HG02981 (cell line): ENCODE measurements at regions not wholly inside any gene's neighbourhood (a gene's known extent, or its start where the extent isn't known, plus 50 kb on each side); places are given as distances from the start of the nearest gene placed in this dataset.
A peak's percentile ranks its signal among the peaks of the same experiment; 100 is the strongest.
"Not testable (repeated sequence)": the region's sequence is repeated elsewhere in the genome, so short reads cannot be mapped to it uniquely, and the experiment has no call there.

Experiments used
- ATAC-seq: cut with Tn5 transposase; IDR thresholded peaks from one replicate; pipeline ENCODE4 v1.9.1; 2021; ENCODE audit warnings: mild to moderate bottlenecking, moderate library complexity; ENCODE audit not compliant: unreplicated experiment

DNA sequence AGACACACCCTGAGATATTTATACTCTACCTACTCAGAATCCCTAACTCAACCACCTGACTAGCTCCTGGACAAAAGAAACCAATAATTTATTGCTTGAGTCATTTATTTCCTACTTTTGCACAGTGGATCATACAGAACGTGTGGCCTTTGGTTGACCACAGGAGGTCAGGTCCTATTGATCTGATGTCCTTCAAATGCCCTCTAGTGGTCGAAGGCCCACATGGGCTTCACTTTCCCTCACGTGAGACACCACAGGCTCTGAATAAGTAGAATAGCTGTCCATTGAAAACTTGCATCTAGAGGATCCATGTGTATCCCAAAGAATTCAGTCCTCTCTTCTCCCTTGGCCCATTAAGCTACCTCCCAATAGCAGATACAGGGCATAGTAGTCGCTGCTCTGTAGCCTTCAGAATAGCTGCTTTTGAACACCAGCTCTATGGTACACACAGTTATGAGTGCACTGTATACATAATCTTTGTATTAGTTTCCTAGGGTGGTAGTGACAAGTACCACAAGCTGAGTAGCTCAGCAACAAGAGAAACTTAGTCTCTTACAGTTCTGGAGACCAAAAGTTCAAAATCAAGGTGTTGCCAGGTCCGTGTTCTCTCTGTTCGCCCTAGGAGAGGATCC lies 177.6 kb upstream of the SMARCA2 start:
- ATAC-seq: no peak

- no peak for ATAC-seq
Measured at GRCh38 chr9:1839909-1840308, 175.2 kb upstream of the SMARCA2 start.

DNA sequence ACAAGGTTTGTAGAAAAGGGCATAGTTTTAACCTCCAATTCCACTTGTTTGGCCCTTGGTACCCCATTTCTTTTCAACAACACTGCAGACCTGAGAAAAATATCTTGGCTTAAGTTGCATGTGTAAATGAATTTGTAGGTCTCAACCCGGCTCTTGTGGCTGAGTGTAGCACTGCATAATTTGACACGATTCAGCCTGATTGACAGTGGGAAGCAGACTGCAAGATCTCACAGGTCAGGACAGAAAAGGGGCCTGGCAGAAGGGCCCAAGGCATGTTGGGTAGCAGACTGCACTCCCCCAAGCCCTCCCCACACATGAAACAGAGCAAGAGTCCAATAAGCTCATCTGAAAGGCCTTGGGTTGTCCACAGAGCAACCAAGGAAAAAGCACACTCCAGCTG lies 169.7 kb upstream of the SMARCA2 start:
- no peak for ATAC-seq

GRCh38 chr9:1855726-1856125 lies 159.4 kb upstream of the SMARCA2 start:
- no peak for ATAC-seq

DNA sequence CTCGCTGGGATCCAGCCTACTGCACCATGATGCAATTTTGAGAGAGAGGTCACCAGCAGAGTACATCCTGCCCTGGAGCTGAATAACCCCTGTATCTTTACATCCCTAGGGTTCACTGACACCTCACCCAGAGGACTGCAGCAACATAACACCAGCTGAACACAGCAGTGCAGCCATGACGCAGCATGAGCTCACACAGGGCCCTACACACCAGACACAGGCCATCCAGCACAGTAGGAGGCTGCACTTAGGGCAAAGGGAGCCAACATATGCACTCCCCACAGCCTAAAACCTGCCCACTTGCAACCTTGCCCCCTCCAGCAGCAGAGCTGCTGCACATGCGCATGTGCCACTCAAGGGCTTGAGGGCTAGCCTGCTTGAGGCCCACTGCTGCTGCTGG lies 157.3 kb upstream of the SMARCA2 start:
- ATAC-seq: no peak

DNA sequence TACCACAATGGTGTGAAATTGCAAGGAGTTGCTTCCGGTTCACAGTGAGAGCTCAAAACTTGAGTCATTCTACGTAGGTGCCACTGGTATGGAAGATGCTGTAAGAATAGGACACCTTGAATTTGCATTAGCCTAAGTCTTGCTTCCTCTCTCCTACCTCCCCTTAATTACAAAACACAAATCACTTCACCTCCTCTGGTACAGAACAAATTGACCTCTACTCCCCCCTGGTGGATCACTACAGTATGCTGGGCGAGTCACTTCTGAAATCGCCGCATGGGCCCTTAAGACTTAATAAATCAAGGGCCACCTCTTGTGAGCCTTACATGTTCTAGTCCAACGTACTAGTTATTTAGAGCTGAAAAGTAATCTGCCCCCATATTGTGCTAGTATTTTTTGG lies 145.3 kb upstream of the SMARCA2 start:
- peak; percentile 83 for ATAC-seq

DNA sequence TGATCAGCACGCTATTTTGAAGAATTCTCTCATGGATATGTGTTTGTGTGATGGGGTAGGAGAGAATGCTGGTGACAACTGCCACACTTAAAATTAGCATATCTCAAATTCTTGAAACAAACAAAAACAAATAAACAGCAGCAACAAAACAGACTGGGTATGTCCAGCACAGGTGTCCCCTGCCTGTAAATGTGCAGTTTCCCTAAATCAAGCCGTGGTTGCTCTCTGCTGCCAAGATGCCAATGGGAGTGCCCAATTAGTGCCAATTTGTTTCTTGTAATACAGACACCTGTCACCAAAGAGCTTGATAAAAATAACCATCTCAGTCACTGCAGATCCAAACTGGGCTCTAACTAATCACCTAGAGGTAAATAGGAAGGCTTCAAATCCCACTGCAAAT lies 144.2 kb upstream of the SMARCA2 start:
- ATAC-seq: no peak

DNA sequence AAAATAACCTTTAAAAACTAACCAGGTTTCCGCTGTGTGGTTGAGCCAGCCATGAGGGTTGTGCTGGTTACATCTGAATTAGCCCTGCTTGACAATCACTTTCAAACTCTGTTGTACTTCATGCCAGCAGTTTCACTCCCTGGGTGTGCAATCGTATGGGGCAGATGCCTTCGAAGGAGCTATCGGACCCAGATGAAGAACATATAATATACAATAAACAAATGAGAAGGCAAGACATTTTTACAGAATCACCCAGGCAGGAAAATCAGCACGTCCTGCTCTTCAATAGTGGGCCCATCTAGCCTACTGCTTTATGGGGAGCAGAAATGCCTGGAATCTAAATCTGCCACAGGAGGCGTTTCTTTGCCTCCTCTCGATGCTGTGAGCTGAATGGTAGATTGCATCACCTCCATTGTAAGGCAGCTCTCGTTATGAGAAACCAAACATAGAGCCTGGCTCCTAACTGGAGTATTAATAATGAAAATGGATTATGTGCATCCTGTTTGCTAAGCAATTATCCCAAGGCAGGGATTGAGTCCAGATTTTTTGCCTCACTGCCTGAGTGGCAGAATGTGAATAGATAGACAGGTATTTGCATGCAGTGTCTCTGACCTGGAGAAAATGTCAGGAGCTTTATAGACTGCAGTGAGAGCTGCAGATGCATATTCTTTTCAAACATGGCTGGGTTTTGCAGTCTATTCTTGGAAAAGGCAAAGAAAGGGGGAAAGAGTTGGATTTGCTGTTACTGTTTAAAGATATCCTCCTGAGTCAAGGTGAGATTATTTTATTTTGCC lies 143.3 kb upstream of the SMARCA2 start:
- ATAC-seq: no peak

- ATAC-seq: no peak
Measured at GRCh38 chr9:1875251-1875851, 139.8 kb upstream of the SMARCA2 start.

DNA sequence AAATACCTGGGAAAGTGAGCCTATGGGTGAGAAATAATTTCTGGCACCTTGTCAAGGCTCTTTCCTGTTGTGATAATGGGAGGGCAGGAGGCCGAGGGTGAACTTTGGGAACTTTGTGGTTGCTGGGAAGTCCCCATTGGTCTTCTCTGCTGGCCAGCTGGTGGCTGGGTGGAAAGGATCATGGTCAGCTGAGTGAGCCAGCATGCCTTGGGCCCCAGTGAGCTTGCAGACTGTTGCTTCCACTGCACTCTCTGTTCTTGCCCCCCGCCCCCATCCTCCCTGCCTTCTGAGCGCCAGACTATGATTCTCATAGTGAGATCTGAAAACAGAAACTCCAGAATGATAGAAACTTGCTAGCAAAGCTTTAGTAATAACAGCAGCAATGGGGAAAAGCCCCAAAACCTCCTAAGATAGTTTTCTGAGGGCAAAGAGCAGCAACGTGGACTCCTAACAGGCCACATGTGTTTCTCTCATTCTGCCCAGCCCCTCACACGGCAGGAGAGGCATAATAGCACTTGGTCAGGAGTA lies 139.2 kb upstream of the SMARCA2 start:
- peak; percentile 51 for ATAC-seq

- peak; percentile 24 for ATAC-seq
Measured at GRCh38 chr9:1876891-1877496, 138.2 kb upstream of the SMARCA2 start.

DNA sequence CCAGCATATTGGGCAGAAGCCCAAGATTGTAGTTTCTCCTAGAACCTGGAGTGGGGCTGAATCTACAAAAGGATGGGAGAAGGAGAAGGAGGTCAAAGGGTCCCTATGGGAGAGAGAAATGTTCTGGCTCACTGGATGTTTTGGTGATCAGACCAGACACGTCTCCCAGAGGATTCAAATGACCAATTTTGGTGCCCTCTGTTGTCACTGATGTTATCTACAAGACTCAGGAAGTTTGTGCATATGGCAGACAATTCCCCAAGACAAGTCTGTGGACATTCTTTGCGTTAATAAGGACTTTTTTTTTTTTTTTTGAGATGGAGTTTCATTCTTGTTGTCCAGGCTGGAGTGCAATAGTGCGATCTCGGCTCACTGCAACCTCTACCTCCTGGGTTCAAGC lies 137.2 kb upstream of the SMARCA2 start:
- no peak for ATAC-seq

DNA sequence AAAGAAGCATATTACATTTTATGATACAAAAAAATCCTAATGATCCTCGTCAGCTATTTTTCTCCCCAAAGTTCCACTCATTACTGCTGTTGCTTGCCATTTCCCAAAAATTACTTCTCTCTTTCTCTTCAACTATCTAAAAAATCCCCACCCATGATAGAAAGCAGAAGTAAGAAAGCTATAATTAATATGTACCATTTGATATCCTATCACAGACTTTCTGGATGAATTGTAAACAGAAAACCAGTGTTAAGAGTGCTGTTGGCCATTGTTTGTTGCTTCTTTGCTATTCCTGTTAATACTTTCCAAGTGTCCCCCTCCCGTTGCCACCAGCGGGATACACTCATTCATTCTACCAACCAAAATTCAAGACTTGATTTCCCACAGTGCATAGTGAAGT lies 136.3 kb upstream of the SMARCA2 start:
- no peak for ATAC-seq

- ATAC-seq: peak; percentile 34
Measured at GRCh38 chr9:1879501-1879900, 135.6 kb upstream of the SMARCA2 start.

- ATAC-seq: no peak
Measured at GRCh38 chr9:1880038-1880565, 135.0 kb upstream of the SMARCA2 start.

- no peak for ATAC-seq
Measured at GRCh38 chr9:1881708-1882295, 133.3 kb upstream of the SMARCA2 start.

DNA sequence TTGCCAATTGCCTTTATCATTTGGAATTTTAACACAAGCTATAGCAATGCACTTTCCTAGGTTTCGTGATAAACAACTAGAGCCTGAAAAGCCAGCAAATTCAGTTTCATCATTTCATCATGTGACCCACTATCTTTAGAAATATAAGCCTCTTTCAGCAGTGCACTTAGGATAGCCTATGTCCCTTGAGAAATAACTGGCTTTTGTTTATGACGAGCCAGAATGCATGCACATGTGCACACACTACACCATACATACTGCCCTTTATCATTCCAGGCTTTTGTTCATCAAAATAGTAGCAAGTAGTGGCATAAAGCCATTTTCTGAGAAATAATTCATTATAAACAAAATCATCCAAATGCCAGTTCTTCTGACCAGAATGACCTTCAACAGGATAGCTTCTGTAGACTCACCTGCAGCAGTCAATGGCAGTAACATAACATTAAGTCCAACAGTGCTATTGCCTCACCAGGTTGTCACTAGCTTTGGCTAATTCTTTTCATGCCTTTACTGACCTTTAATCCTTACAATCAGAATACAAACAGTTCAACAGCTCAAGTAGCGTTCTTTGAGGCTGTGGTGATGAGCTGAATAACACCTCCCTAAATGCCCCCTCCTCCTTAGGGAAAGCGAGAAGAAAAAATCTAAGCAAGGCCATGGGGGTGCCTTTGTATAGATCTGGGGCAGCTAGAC lies 132.3 kb upstream of the SMARCA2 start:
- ATAC-seq: no peak

- ATAC-seq: no peak
Measured at GRCh38 chr9:1890201-1890600, 124.9 kb upstream of the SMARCA2 start.

DNA sequence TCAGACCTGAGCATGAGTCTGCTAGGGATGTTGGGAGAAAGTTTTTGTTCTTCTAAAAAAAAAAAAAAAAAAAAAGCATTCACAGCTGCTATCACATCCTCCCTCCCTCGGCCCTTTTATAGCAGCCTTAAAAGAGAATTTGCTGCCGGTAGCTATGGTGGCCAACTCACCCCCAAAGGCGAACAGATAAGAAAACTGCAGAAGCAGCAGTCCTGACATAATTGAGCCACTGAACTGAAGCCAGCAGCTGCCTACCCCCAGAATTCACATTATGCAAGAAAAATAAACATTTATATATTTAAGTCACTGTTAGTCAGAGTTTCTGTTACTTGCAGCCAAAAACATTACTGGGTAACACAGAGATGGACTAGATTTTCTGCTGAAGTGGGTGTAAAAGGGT lies 124.3 kb upstream of the SMARCA2 start:
- ATAC-seq: no peak

GRCh38 chr9:1903080-1903704 lies 112.0 kb upstream of the SMARCA2 start:
- not testable (repeated sequence) for ATAC-seq
